PC-3 (cell line): ENCODE measurements at regions not wholly inside any gene's neighbourhood (a gene's known extent, or its start where the extent isn't known, plus 50 kb on each side); places are given as distances from the start of the nearest gene placed in this dataset.

ENCODE experiments used
- ATAC-seq: fragments of 200-7000 bp; cut with Tn5 transposase; 2 replicates; pipeline ENCODE4 v1.9.1; 2020; ENCODE audit warnings: mild to moderate bottlenecking, moderate library complexity
- BruUV-seq: library from RNA; stranded (reverse); fragments of 400-500 nt; replicated peaks from 2 replicates; lab custom pipeline; 2021; lab: Mats Ljungman, UMichigan
- CTCF ChIA-PET: fragments of 300-600 bp; sonication (Branson Sonifier 250); formaldehyde crosslinking; loops from one replicate; lab custom pipeline; 2022; ENCODE audit warnings: antibody characterized with exemption; lab: Charles Lee
- POLR2A ChIA-PET: fragments of 300-600 bp; sonication (Branson Sonifier 250); formaldehyde crosslinking; loops from one replicate; lab custom pipeline; 2022; ENCODE audit warnings: antibody characterized with exemption; ENCODE audit not compliant: unreplicated experiment; lab: Charles Lee
- DNase-seq: peaks from one replicate; pipeline ENCODE4 v3.0.0-alpha.2; 2015
- H2AFZ ChIP-seq: fragments of 300-600 bp; sonication (generic); 2 replicates; pipeline ENCODE4 v1.6.0; 2016; ENCODE audit warnings: antibody characterized with exemption, low read length
- H3F3A ChIP-seq: fragments of 300-600 bp; sonication (generic); one replicate; pipeline ENCODE4 v1.6.0; 2017; ENCODE audit warnings: antibody characterized with exemption, low read length, control low read depth, mild to moderate bottlenecking; ENCODE audit not compliant: unreplicated experiment
- H3K27ac ChIP-seq: fragments of 300-600 bp; sonication (generic); 2 replicates; pipeline ENCODE4 v1.5.1; 2016; ENCODE audit warnings: mild to moderate bottlenecking, low read length
- H3K27me3 ChIP-seq: fragments of 300-600 bp; sonication (generic); 2 replicates; pipeline ENCODE4 v1.6.1; 2016; ENCODE audit warnings: low read length, mixed read lengths
- H3K36me3 ChIP-seq: fragments of 300-600 bp; sonication (generic); 2 replicates; pipeline ENCODE4 v1.6.1; 2016; ENCODE audit warnings: low read depth, mixed run types, low read length, mixed read lengths
- H3K4me1 ChIP-seq: fragments of 300-600 bp; sonication (generic); 2 replicates; pipeline ENCODE4 v1.5.1; 2016; ENCODE audit warnings: low read length; ENCODE audit not compliant: insufficient read depth
- H3K4me2 ChIP-seq: fragments of 300-600 bp; sonication (generic); 2 replicates; pipeline ENCODE4 v1.6.0; 2016; ENCODE audit warnings: low read length
- H3K4me3 ChIP-seq: fragments of 300-600 bp; sonication (generic); 2 replicates; pipeline ENCODE4 v1.5.1; 2016; ENCODE audit warnings: mild to moderate bottlenecking, low read length, mixed read lengths
- H3K79me2 ChIP-seq: fragments of 300-600 bp; sonication (generic); 2 replicates; pipeline ENCODE4 v1.6.1; 2017; ENCODE audit warnings: low read length, mixed read lengths
- H3K9ac ChIP-seq: fragments of 300-600 bp; sonication (generic); 2 replicates; pipeline ENCODE4 v1.6.0; 2016; ENCODE audit warnings: mild to moderate bottlenecking, low read length
- H3K9me2 ChIP-seq: fragments of 300-600 bp; sonication (generic); replicated peaks from 2 replicates; pipeline ENCODE4 v1.6.1; 2016; ENCODE audit warnings: mixed run types, low read length, mixed read lengths
- H3K9me3 ChIP-seq: fragments of 300-600 bp; sonication (generic); 2 replicates; pipeline ENCODE4 v1.6.1; 2016; ENCODE audit warnings: low read length, mixed read lengths
- H4K20me1 ChIP-seq: fragments of 300-600 bp; sonication (generic); 2 replicates; pipeline ENCODE4 v1.6.1; 2016; ENCODE audit warnings: low read length, mixed read lengths
- EZH2 ChIP-seq: fragments of 300-600 bp; sonication (generic); IDR thresholded peaks from one replicate; pipeline ENCODE4 v1.6.1; 2017; ENCODE audit warnings: antibody characterized with exemption, mild to moderate bottlenecking, low read length; ENCODE audit not compliant: unreplicated experiment
- EZH2phosphoT487 ChIP-seq: fragments of 300-600 bp; sonication (generic); IDR thresholded peaks from 2 replicates; pipeline ENCODE4 v1.6.1; 2018; ENCODE audit warnings: mild to moderate bottlenecking, antibody characterized with exemption, low read length, borderline replicate concordance
- intact Hi-C: fragments of 100-400 bp; cut with micrococcal nuclease; formaldehyde crosslinking; loops from 2 replicates; pipeline ENCODE4 v1.9.0; 2023
- TF ChIP-seq, protein P1 (sequence below): fragments of 300-600 bp; sonication (generic); conservative IDR thresholded peaks from 2 replicates; pipeline ENCODE4 v1.5.1; 2017; ENCODE audit warnings: antibody characterized with exemption, low read depth, mild to moderate bottlenecking, low read length

DNA sequence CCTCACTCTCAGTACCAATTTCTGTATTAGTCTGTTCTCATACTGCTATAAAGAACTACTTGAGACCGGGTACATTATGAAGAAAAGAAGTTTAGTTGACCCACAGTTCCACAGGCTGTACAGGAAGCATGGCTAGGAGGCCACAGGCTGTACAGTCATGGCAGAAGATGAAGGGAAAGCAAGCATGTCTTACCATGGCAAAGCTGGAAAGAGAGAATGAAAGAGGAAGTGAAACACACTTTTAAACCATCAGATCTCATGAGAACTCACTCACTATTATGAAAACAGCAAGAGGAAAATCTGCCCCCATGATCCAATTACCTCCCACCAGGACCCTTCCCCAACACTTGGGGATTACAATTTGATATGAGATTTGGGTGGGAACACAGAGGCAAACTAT, 698.8 kb downstream of the CDH9 start:
- no peaks in the 10 kb centered on the region for H3K36me3 ChIP-seq
- H3K27me3 ChIP-seq = no peaks in the 10 kb centered on the region

DNA sequence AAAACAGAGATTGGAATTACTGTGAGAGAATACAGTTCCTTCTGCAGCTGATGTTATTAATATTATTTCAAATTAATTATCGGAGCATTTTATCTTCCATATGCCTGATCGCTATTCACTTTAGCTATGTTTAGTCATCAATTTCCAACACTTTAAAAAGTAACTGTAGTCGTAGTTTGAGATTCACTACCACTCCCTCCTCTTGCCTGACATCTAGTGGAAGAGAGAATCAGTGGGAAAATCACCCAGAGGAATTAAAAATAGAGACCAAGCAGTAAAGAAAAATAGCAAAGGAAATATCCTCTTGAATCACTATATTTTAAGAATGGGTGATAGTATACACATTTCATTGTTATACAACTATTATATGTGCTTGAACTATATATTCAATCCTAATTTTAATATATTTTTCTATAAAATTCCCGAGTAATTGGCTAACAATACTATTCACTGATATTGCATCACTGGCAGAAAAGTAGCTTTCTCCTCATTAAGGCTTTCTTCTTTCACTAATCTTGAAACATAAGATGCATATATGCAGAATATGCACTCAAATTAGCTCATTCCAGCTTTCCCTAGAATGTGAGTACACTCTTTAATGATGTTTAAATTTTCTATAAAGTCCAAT, 708.7 kb downstream of the CDH9 start:
- ATAC-seq = peak; percentile 51
- CTCF ChIA-PET = interaction anchor here (0.7 kb wide), 1 partner anchor 308 kb away, joined by 3 read pairs; no protein-coding TSS in a partner anchor

More for the DNA sequence above, 698.8 kb downstream of the CDH9 start:
- Histone ChIP-seq H3F3A (no peaks in the 10 kb centered on the region), H3K79me2 (no peaks in the 10 kb centered on the region), H3K9me3 (no peaks in the 10 kb centered on the region), H3K4me2 (no peak overlapping the region), H4K20me1 (no peaks in the 10 kb centered on the region), H3K27ac (no peak overlapping the region), H2AFZ (no peak overlapping the region), H3K9me2 (no peaks in the 10 kb centered on the region), H3K4me1 (no peaks in the 10 kb centered on the region), H3K9ac (no peak overlapping the region), H3K4me3 (no peak overlapping the region)
- DNase-seq = no peak
- no peak for ATAC-seq
- no peak for TF ChIP-seq EZH2
- no peak for TF ChIP-seq EZH2phosphoT487
- TF ChIP-seq, protein P1, sequence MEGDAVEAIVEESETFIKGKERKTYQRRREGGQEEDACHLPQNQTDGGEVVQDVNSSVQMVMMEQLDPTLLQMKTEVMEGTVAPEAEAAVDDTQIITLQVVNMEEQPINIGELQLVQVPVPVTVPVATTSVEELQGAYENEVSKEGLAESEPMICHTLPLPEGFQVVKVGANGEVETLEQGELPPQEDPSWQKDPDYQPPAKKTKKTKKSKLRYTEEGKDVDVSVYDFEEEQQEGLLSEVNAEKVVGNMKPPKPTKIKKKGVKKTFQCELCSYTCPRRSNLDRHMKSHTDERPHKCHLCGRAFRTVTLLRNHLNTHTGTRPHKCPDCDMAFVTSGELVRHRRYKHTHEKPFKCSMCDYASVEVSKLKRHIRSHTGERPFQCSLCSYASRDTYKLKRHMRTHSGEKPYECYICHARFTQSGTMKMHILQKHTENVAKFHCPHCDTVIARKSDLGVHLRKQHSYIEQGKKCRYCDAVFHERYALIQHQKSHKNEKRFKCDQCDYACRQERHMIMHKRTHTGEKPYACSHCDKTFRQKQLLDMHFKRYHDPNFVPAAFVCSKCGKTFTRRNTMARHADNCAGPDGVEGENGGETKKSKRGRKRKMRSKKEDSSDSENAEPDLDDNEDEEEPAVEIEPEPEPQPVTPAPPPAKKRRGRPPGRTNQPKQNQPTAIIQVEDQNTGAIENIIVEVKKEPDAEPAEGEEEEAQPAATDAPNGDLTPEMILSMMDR = no peak
- ChIA-PET CTCF (no interaction called here), POLR2A (no interaction called here)
- no TSS peak for BruUV-seq
- intact Hi-C loops = no loop called here

More for the DNA sequence above, 708.7 kb downstream of the CDH9 start:
- Histone ChIP-seq H3K9me2 (no peaks in the 10 kb centered on the region), H3K36me3 (no peaks in the 10 kb centered on the region), H2AFZ (peak overlapping the region; percentile 23), H3K4me2 (peak overlapping the region; percentile 50), H4K20me1 (no peaks in the 10 kb centered on the region), H3F3A (no peaks in the 10 kb centered on the region), H3K79me2 (no peaks in the 10 kb centered on the region), H3K9ac (no peak overlapping the region), H3K4me3 (no peak overlapping the region), H3K27me3 (no peaks in the 10 kb centered on the region), H3K4me1 (no peaks in the 10 kb centered on the region), H3K9me3 (no peaks in the 10 kb centered on the region), H3K27ac (no peak overlapping the region)
- DNase-seq = peak; percentile 66
- BruUV-seq = no TSS peak
- POLR2A ChIA-PET = no interaction called here
- no peak for TF ChIP-seq EZH2phosphoT487
- TF ChIP-seq, protein P1 = peak; percentile 89
- TF ChIP-seq EZH2 = no peak
- intact Hi-C loops = loop anchor here (1.0 to 2.0 kb wide), 4 partner anchors 153 to 563 kb away; no protein-coding TSS in a partner anchor
